ENCODE measurements at regions not wholly inside any gene's neighbourhood (a gene's known extent, or its start where the extent isn't known, plus 50 kb on each side); places are given as distances from the start of the nearest gene placed in this dataset.

DNA sequence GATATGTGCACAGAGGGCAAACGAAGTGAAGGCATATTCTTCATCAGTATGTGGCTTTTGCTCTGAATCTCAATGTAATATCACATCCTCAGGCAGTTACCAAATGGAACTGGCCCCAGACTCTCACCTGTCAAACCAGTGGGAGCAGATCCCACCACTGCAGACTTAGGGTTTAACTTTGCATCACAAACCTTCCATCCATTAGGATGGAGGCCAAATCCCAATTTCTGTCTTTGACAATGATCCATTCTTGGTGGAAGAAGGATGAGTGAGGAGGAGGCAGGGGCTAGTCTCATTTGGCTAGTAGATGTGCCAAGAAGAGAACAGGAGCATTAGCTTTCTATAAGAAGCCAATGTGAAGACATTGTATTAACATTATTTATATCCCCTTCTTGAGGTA is 413.5 kb upstream of the SPRY2 start (continued):
- TF ChIP-seq, protein P1, sequence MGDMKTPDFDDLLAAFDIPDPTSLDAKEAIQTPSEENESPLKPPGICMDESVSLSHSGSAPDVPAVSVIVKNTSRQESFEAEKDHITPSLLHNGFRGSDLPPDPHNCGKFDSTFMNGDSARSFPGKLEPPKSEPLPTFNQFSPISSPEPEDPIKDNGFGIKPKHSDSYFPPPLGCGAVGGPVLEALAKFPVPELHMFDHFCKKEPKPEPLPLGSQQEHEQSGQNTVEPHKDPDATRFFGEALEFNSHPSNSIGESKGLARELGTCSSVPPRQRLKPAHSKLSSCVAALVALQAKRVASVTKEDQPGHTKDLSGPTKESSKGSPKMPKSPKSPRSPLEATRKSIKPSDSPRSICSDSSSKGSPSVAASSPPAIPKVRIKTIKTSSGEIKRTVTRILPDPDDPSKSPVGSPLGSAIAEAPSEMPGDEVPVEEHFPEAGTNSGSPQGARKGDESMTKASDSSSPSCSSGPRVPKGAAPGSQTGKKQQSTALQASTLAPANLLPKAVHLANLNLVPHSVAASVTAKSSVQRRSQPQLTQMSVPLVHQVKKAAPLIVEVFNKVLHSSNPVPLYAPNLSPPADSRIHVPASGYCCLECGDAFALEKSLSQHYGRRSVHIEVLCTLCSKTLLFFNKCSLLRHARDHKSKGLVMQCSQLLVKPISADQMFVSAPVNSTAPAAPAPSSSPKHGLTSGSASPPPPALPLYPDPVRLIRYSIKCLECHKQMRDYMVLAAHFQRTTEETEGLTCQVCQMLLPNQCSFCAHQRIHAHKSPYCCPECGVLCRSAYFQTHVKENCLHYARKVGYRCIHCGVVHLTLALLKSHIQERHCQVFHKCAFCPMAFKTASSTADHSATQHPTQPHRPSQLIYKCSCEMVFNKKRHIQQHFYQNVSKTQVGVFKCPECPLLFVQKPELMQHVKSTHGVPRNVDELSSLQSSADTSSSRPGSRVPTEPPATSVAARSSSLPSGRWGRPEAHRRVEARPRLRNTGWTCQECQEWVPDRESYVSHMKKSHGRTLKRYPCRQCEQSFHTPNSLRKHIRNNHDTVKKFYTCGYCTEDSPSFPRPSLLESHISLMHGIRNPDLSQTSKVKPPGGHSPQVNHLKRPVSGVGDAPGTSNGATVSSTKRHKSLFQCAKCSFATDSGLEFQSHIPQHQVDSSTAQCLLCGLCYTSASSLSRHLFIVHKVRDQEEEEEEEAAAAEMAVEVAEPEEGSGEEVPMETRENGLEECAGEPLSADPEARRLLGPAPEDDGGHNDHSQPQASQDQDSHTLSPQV (IDR thresholded peaks at IDR 0.05) = no peak

- ChIA-PET CTCF (no interaction called here), SMC1A (ENCODE audit: uncharacterized antibody, unreplicated experiment) (interaction anchor here (1.4 kb wide), 1 partner anchor 26 kb away, joined by 3 read pairs; no protein-coding TSS in a partner anchor), POLR2A (no interaction called here), RAD21 (ENCODE audit: unreplicated experiment) (no interaction called here)
- DNase-seq (ENCODE audit: low read depth, low spot score) (no peak), FAIRE-seq (no peak), ATAC-seq (no peak)
- Histone ChIP-seq H3K9me3 (replicated peaks; ENCODE audit: control insufficient read depth, insufficient read depth, low read length) (no peaks in the 10 kb centered on the region), H2AFZ (ENCODE audit: control insufficient read depth, low read depth, low read length) (no peak overlapping the region), H3K79me2 (ENCODE audit: control insufficient read depth, insufficient read depth, low read length) (no peaks in the 10 kb centered on the region), H3K27ac (ENCODE audit: control insufficient read depth, insufficient read depth) (no peak overlapping the region), H3K4me1 (ENCODE audit: control insufficient read depth, insufficient read depth, low read length) (no peaks in the 10 kb centered on the region), H3K36me3 (ENCODE audit: control insufficient read depth in 2 of 2, insufficient read depth in 2 of 2, low read length in 1 of 2) (no peaks in the 10 kb centered on the region), H3K4me3 (no peak overlapping the region), H3K9ac (ENCODE audit: control insufficient read depth, insufficient read depth, low read length) (no peak overlapping the region), H4K20me1 (ENCODE audit: control insufficient read depth, insufficient read depth) (no peaks in the 10 kb centered on the region), H3K4me2 (ENCODE audit: control insufficient read depth, insufficient read depth) (no peak overlapping the region), H3K27me3 (replicated peaks in 1 of 2; ENCODE audit: control insufficient read depth in 2 of 2, insufficient read depth in 2 of 2, low read length in 1 of 2) (no peaks in the 10 kb centered on the region)
- no TSS peak for BruUV-seq (replicated peaks)
- 4% methylated on average over 3 of the region's 3 CpGs for WGBS (ENCODE audit: insufficient coverage, insufficient replicate concordance, low lambda C conversion rate, missing lambda C conversion rate)
- no peak for TF ChIP-seq ESRRA (IDR thresholded peaks at IDR 0.05; ENCODE audit: low read length)
- no peak for TF ChIP-seq MAX (IDR thresholded peaks at IDR 0.05; ENCODE audit: low read depth, low read length)
- TF ChIP-seq NFYA (IDR thresholded peaks at IDR 0.05; ENCODE audit: borderline replicate concordance, low read depth, low read length) = no peak
- no peak for TF ChIP-seq IRF4 (IDR thresholded peaks at IDR 0.05; ENCODE audit: low read depth, low read length)
- no peak for TF ChIP-seq HDAC6 (IDR thresholded peaks at IDR 0.05; ENCODE audit: unreplicated experiment)
- TF ChIP-seq NFXL1 (IDR thresholded peaks at IDR 0.05; ENCODE audit: borderline replicate concordance) = no peak
- TF ChIP-seq, protein P2, sequence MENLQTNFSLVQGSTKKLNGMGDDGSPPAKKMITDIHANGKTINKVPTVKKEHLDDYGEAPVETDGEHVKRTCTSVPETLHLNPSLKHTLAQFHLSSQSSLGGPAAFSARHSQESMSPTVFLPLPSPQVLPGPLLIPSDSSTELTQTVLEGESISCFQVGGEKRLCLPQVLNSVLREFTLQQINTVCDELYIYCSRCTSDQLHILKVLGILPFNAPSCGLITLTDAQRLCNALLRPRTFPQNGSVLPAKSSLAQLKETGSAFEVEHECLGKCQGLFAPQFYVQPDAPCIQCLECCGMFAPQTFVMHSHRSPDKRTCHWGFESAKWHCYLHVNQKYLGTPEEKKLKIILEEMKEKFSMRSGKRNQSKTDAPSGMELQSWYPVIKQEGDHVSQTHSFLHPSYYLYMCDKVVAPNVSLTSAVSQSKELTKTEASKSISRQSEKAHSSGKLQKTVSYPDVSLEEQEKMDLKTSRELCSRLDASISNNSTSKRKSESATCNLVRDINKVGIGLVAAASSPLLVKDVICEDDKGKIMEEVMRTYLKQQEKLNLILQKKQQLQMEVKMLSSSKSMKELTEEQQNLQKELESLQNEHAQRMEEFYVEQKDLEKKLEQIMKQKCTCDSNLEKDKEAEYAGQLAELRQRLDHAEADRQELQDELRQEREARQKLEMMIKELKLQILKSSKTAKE (IDR thresholded peaks at IDR 0.05; ENCODE audit: low read depth, poor library complexity, severe bottlenecking) = no peak
- TF ChIP-seq YBX1 (IDR thresholded peaks at IDR 0.05) = no peak
- TF ChIP-seq RFX5 (IDR thresholded peaks at IDR 0.05; ENCODE audit: low read depth, low read length) = no peak
- TF ChIP-seq HDGF (IDR thresholded peaks at IDR 0.05) = no peak
- TF ChIP-seq ZNF622 (IDR thresholded peaks at IDR 0.05) = no peak
- TF ChIP-seq NR2F1 (conservative IDR thresholded peaks at IDR 0.05) = no peak
- TF ChIP-seq POLR2A (IDR thresholded peaks at IDR 0.05; ENCODE audit: low read depth, low read length) = no peak
- no peak for TF ChIP-seq SRF (IDR thresholded peaks at IDR 0.05; ENCODE audit: low read depth in 2 of 2, low read length in 2 of 2)
- TF ChIP-seq TCF7 (IDR thresholded peaks at IDR 0.05; ENCODE audit: borderline replicate concordance) = no peak
- in situ Hi-C loops (cut with MboI) = no loop called here
- intact Hi-C loops (cut with micrococcal nuclease; ENCODE audit: unreplicated experiment) = no loop called here
These were observed 412.9 kb upstream of the SPRY2 start for GRCh38 chr13:80753866-80754265.

All from GM12878 (cell line).